SIG-M5 (cell line): ENCODE measurements at regions not wholly inside any gene's neighbourhood (a gene's known extent, or its start where the extent isn't known, plus 50 kb on each side); places are given as distances from the start of the nearest gene placed in this dataset.
"Not testable (repeated sequence)": the region's sequence is repeated elsewhere in the genome, so short reads cannot be mapped to it uniquely, and the experiment has no call there.

Source experiments
- DNase-seq: peaks from one replicate; lab custom pipeline; 2025; lab: John Stamatoyannopoulos, UW

DNA sequence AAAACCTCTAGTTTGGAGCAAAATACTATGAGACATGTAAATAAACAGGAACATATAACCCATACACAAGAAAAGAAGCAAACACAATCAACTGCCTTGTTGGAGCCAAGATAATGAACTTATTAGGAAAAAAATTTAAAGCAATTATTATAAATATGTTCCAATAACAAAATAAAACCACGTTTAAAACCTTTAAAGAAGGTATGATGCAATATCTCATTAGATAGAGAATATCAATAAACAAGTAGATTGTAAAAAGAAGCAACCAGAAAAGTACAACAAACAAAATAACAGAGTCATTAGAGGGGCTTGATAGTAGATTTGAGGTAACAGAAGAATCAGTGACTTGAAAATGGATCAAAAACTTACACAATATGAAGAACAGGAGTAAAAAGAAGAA is 327.0 kb upstream of the PCDH9 start:
- no peak for DNase-seq

GRCh38 chr13:67554746-67555452 is 324.8 kb upstream of the PCDH9 start:
- no peak for DNase-seq

DNA sequence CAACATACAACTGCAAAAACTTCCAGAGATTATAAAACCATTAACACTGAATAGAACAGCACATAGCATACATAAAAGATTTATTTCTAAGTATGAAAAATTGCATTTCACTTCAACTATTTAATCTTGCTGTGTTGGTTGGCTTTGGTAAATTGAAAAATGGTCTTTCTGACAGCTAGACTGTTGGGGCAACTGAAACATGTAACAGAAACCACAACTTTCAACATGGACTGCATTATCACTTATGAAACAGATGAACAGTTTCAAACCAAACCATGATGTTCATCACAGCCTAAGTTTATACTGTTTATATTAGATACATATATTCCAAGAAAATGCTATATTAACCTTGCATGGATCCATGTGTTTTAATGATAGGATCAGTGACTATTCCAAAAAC is 324.1 kb upstream of the PCDH9 start:
- DNase-seq = no peak

GRCh38 chr13:67549331-67549730 is 319.2 kb upstream of the PCDH9 start:
- no peak for DNase-seq

DNA sequence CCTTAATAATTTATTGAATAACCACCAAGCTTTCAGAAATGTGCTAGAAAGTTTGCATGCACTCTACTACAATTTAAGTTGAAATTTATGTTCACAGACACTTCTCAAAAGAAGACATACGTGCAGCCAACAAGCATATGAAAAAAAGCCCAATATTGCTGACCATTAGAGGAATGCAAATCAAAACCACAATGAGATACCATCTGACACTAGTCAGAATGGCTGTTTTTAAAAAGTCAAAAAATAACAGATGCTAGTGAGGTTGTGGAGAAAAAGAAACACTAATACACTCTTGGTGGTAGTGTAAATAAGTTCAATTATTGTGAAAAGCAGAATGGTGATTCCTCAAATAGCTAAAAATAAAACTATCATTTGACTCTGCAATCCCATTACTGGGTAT is 308.8 kb upstream of the PCDH9 start:
- no peak for DNase-seq

DNA sequence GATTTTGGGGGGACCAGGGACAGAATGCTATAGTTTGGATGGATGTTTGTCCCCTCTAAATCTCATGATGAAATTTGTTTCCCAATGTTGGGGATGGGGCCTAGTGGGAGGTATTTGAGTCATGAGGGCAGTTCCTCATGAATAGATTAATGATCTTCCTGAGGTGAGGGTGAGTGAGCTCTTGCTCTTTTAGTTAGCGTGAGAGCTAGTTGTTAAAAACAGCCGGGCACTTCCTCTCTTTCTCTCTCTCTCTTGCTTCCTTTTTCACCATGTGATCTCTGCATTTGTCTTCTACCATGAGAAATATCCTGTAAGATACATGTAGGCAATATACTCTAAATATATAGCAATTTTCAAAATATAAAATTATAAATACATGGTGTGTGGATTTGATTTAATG is 290.8 kb upstream of the PCDH9 start:
- DNase-seq = no peak

- no peak for DNase-seq
Measured at GRCh38 chr13:67519356-67519755, 289.2 kb upstream of the PCDH9 start.

- no peak for DNase-seq
Measured at GRCh38 chr13:67518785-67519184, 288.6 kb upstream of the PCDH9 start.

DNA sequence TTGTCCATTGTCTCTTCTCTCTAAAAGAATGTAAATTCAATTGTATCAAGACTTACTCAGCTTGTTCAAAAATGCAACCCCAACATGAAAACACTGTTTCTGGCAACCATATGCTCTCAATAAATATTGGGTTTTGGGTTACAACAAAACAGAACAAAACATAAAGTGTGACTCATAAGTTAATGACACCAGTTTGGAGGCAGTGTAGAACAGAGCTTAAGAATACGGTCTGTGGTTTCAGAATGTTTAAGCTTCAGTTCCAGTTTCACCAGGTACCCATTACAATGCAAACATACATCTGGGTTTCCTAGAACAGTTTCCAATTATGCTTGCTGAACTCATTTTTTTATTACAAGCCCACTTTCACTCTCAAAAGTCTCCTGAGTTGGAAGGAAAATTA is 285.8 kb upstream of the PCDH9 start:
- no peak for DNase-seq

DNA sequence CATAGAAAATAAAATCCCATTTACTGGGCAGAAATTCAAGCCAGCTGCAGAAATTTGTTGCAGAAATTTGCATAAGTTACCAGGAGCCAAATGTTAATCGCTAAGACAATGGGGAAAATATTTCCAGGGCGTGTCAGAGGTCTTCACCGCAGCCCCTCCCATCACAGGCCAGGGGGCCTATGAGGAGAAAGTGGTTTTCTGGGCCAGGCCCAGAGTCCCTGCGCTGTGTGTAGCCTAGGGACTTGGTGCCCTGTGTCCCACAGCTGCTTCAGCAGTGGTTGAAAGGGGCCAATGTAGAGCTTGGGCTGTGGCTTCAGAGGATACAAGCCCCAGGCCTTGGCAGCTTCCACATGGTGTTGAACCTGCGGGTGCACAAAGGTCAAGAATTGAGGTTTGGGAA is 278.9 kb upstream of the PCDH9 start:
- DNase-seq = no peak

GRCh38 chr13:67508275-67508674 is 278.1 kb upstream of the PCDH9 start:
- not testable (repeated sequence) for DNase-seq

DNA sequence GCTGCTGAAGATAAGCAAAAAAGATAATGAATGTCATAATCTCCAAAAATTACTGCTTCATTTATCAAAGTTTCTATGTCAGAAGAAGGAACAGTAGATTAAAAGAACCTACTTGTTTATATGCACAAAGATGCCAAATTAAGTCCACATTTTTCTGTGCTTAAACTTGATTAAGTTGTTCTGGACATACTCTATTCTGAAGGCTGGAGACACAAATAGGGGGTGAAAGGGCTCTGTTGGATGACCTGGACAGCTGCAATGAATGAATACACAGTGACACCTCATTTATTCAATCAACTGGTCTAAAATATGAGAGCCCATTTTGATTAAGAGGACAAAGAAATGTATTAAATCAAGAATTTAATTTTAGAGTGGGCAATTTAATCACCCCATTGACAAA is 276.3 kb upstream of the PCDH9 start:
- DNase-seq = no peak

GRCh38 chr13:67505376-67505775 is 275.2 kb upstream of the PCDH9 start:
- DNase-seq = no peak

DNA sequence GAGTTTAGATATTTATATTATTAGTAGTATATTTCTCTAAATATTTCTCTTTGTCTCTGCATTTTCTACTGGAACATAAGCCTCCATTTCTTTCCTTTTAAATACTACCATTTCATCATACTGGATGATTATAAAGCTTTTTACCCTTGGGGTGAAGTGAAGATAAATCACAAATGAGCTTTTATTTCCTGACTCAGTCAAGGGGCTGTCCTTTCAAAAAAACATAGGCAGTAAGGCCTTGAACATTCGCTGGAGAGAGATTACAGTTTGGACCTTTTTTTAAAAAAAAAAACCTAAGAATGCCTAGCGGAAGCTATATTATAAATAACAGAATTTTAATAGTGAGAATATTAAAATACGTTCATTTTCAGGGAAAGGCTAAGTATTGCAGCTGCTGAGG is 268.8 kb upstream of the PCDH9 start:
- DNase-seq = no peak

DNA sequence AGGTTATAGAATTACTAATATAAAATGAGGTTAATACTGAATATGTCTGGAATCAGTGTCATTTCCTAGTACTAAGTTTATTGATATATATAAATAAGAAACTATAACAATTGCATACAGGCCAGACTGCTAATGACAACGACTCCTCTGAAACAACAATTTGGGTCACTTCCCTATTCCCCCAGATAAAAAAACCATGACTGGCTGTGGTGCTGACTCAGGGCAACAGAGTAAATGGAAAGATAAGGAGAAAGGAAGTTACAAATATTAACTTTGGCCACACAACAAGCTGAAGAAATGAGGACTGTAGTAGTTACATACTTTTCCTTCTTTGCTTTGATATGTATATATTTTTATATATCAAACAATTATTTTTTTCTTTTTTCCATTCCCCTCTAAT is 263.7 kb upstream of the PCDH9 start:
- no peak for DNase-seq

- no peak for DNase-seq
Measured at GRCh38 chr13:67489016-67489415, 258.9 kb upstream of the PCDH9 start.

GRCh38 chr13:67481445-67481844 is 251.3 kb upstream of the PCDH9 start:
- no peak for DNase-seq

DNA sequence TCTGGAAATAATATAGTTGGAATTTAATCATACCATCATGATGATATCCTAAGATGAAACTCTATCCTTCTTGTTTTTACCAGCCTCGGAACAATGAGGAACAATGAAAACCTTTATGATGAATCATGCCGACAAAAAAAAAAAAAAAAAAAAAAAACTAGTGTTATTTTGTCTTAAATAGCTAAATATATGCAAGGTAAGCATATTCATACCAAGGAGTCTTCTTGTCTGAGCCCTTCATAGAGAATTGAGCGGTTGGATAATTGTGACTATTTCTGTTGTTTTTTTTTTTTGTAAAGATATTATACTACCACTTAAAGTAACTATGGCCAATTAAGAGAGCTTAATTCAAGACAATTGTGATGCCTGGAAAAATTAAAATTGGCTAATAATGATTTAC is 244.0 kb upstream of the PCDH9 start:
- no peak for DNase-seq

DNA sequence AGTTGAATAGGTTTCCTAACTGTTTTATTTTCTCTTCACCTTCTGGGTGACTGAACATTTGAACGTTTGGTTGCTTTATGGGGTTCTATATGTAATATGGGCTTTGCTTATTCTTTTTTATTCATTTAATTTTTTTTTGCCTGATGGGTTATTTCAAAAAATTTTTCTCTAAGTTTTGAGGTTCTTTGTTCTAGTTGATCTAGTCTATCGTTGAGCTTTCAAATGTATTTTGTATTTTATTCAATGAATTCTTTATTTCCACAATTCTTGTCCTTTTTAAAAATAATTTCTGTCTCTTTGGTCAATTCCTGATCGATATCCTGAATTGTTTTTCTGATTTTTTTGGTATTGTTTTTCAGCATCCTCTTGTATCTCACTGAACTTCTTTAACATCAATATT is 239.5 kb upstream of the PCDH9 start:
- DNase-seq = no peak

DNA sequence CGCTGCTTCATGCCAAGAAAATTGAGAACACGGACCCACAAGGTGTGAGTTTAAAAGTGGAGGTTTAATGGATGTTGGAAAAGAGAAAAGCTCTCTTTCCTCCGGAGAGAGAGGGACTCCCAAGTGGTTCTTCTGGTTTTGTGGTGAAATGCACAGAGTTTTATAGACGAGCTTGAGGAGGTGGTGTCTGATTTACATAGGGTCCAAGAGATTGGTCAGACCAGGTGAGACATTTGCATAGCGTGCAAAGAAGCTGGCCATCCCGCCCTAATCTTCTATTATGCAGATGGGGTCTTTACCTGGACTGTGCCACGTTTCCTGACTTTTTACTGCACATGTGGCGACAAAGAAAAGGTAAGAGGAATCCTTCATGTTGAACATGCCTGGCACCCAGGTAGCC is 236.4 kb upstream of the PCDH9 start:
- no peak for DNase-seq

DNA sequence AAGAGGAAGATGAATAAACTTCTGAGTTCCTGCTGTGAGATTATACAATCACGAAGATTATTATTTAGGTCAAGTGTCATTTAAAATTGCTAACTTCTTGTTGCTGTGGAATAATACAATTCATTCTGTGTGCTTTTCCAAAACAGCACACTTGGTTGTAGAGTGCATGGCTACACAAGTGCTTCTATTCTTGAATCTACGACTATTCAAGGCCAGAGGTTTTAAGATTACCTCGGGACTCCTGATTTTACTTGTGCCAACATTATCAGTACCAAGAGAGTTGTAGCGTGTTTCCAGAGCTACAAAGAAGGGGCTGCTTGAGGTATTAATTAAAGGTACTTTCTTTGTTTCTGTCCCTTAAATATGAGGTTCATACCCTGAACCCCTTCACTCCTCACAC is 234.0 kb upstream of the PCDH9 start:
- DNase-seq = no peak

- no peak for DNase-seq
Measured at GRCh38 chr13:67462098-67462497, 232.0 kb upstream of the PCDH9 start.

DNA sequence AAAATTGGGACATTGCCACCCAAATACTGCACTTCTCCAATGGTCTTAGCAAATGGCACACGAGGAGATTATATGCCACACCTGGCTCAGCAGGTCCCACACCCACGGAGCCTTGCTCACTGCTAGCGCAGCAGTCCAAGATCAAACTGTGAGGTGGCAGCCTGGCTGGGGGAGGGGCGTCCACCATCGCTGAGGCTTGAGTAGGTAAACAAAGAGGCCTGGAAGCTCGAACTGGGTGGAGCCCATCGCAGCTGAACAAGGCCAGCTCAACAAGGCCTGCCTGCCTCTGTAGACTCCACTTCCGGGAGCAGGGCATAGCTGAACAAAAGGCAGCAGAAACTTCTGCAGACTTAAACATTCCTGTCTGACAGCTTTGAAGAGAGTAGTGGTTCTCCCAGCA is 222.4 kb upstream of the PCDH9 start:
- not testable (repeated sequence) for DNase-seq

DNA sequence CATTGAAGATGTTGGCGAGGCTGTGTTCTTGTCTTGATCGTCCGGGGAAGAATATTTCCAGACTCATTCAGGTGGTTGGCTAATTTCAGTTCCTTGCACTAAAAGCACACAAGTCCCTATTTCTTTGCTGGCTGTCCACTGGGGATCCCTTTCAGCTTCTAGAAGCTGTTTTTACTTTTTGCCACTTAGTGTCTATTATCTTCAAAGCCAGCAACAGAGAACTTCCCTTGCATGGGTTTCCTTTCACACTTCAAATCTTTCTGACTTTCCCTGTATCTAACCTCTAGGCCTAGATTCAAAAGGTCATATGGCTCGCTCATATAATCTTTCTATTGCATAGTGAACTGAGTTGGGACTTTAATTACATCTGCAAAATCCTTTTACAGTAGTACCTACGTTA is 215.3 kb upstream of the PCDH9 start:
- DNase-seq = no peak

GRCh38 chr13:67443923-67444322 is 213.8 kb upstream of the PCDH9 start:
- no peak for DNase-seq
